Stimulated activated CD8-positive, alpha-beta memory T cell treated with anti-CD3 and anti-CD28 coated beads, Interleukin-2, amount 100 ng/mL, for 1 hour (primary cell): ENCODE measurements at regions not wholly inside any gene's neighbourhood (a gene's known extent, or its start where the extent isn't known, plus 50 kb on each side); places are given as distances from the start of the nearest gene placed in this dataset.
"Not testable (repeated sequence)": the region's sequence is repeated elsewhere in the genome, so short reads cannot be mapped to it uniquely, and the experiment has no call there.

Experiments
- DNase-seq, 2 donors: peaks; one replicate each; pipeline ENCODE4 v3.0.0-alpha.2; 2020; ENCODE audit warnings: low read depth in 2 of 2

GRCh38 chr1:38612951-38613350, 246.6 kb downstream of the RRAGC start:
- DNase-seq = no peak

- DNase-seq = no peak
Measured at GRCh38 chr1:38611664-38612211, 247.8 kb downstream of the RRAGC start.

GRCh38 chr1:38609166-38610025, 250.2 kb downstream of the RRAGC start:
- no peak for DNase-seq

- DNase-seq = no peak
Measured at GRCh38 chr1:38608202-38608864, 251.2 kb downstream of the RRAGC start.

GRCh38 chr1:38607526-38607925, 252.0 kb downstream of the RRAGC start:
- DNase-seq = no peak

- DNase-seq = no peak
Measured at GRCh38 chr1:38605063-38605462, 254.5 kb downstream of the RRAGC start.

GRCh38 chr1:38603907-38604306, 255.7 kb downstream of the RRAGC start:
- no peak for DNase-seq

GRCh38 chr1:38600905-38601304, 258.7 kb downstream of the RRAGC start:
- no peak for DNase-seq

- DNase-seq = no peak
Measured at GRCh38 chr1:38600286-38600685, 259.3 kb downstream of the RRAGC start.

GRCh38 chr1:38598118-38598517, 261.5 kb downstream of the RRAGC start:
- DNase-seq = no peak

GRCh38 chr1:38589036-38589435, 270.5 kb downstream of the RRAGC start:
- DNase-seq = no peak

GRCh38 chr1:38587766-38588165, 271.8 kb downstream of the RRAGC start:
- DNase-seq = no peak

GRCh38 chr1:38586993-38587646, 272.5 kb downstream of the RRAGC start:
- peak in 1 of 2 donors; percentile 14 for DNase-seq

- DNase-seq = no peak
Measured at GRCh38 chr1:38585971-38586370, 273.6 kb downstream of the RRAGC start.

- DNase-seq = no peak
Measured at GRCh38 chr1:38585460-38585859, 274.1 kb downstream of the RRAGC start.

GRCh38 chr1:38584448-38585355, 274.9 kb downstream of the RRAGC start:
- DNase-seq = no peak

- not testable (repeated sequence) for DNase-seq
Measured at GRCh38 chr1:38583287-38583686, 276.3 kb downstream of the RRAGC start.

GRCh38 chr1:38581396-38581795, 278.2 kb downstream of the RRAGC start:
- no peak for DNase-seq

GRCh38 chr1:38580594-38580993, 279.0 kb downstream of the RRAGC start:
- DNase-seq = no peak

GRCh38 chr1:38579056-38579455, 280.5 kb downstream of the RRAGC start:
- DNase-seq = no peak

GRCh38 chr1:38578271-38578951, 281.2 kb downstream of the RRAGC start:
- DNase-seq = no peak
